K562 (cell line): ENCODE measurements at regions not wholly inside any gene's neighbourhood (a gene's known extent, or its start where the extent isn't known, plus 50 kb on each side); places are given as distances from the start of the nearest gene placed in this dataset.

Experiments
- ATAC-seq: fragments of 200-7000 bp; cut with Tn5 transposase; 3 replicates; pipeline ENCODE4 v1.9.1; 2020; ENCODE audit warnings: moderate library complexity
- BruUV-seq: library from RNA; stranded (reverse); fragments of 400-500 nt; replicated peaks from 2 replicates; lab custom pipeline; 2021; lab: Mats Ljungman, UMichigan
- CTCF ChIA-PET: fragments of 300-600 bp; formaldehyde crosslinking; extraction: SDS; loops from one replicate; lab custom pipeline; 2021; ENCODE audit warnings: low intra/inter-chr PET ratio; lab: Yijun Ruan, JAX
- POLR2A ChIA-PET: fragments of 300-600, 350-650 bp; sonication (Branson Sonifier 250); formaldehyde crosslinking; extraction: SDS; loops from one replicate; lab custom pipeline; 2021; ENCODE audit warnings: antibody characterized with exemption, inconsistent platforms; lab: Yijun Ruan, JAX
- DNase-seq, 4 experiments: peaks; one replicate each; pipeline versions ENCODE4 v3.0.0 to v3.0.0-alpha.2; 2011 to 2018; ENCODE audit warnings: low spot score in 3 of 4, mixed read lengths in 3 of 4; ENCODE audit errors: extremely low read depth in 1 of 4
- FAIRE-seq: peaks from 2 replicates; lab custom pipeline; 2011; peaks lifted over from hg19 to GRCh38; lab: Jason Lieb, UNC
- H2AFZ ChIP-seq: 2 replicates; pipeline ENCODE4 v1.6.0; 2011; ENCODE audit warnings: low read depth, low read length, control low read depth, inconsistent platforms
- H3K27ac ChIP-seq: fragments of 200-600 bp; 3 replicates; pipeline ENCODE4 v1.8.0; 2011; ENCODE audit warnings: low read depth, mild to moderate bottlenecking, control low read depth, inconsistent platforms, low read length, moderate library complexity, mixed read lengths; ENCODE audit errors: extremely low read depth
- H3K27me3 ChIP-seq, 2 experiments: fragments of 300-600 bp in 1 of 2; 2 replicates in 1 of 2; 3 replicates in 1 of 2; pipeline versions ENCODE4 v1.6.0 to v1.8.0; 2011; ENCODE audit warnings: inconsistent platforms in 2 of 2, low read length in 2 of 2, mild to moderate bottlenecking in 1 of 2, mixed read lengths in 1 of 2, moderate library complexity in 1 of 2; ENCODE audit not compliant: control insufficient read depth in 2 of 2, insufficient read depth in 2 of 2
- H3K36me3 ChIP-seq: fragments of 300-600 bp; 3 replicates; pipeline ENCODE4 v1.8.0; 2011; ENCODE audit warnings: mild to moderate bottlenecking, low read length, inconsistent platforms; ENCODE audit not compliant: control insufficient read depth, insufficient read depth
- H3K4me1 ChIP-seq, 2 experiments: fragments of 200-600 bp in 1 of 2; replicated peaks in 1 of 2; 2 replicates in 1 of 2; 3 replicates in 1 of 2; pipeline versions ENCODE4 v1.5.1 to v1.8.0; 2011; ENCODE audit warnings: inconsistent platforms in 2 of 2, low read length in 2 of 2, mild to moderate bottlenecking in 1 of 2, mixed read lengths in 1 of 2, moderate library complexity in 1 of 2; ENCODE audit not compliant: control insufficient read depth in 2 of 2, insufficient read depth in 2 of 2
- H3K4me2 ChIP-seq: 2 replicates; pipeline ENCODE4 v1.6.1; 2011; ENCODE audit warnings: low read length, control low read depth, inconsistent platforms, mixed read lengths; ENCODE audit not compliant: insufficient read depth
- H3K4me3 ChIP-seq: fragments of 200-600 bp; sonication (generic), shearing (Covaris generic); 2 replicates; pipeline ENCODE4 v1.5.1; 2016; ENCODE audit warnings: control low read depth, inconsistent platforms
- H3K79me2 ChIP-seq: fragments of 200-600 bp; 3 replicates; pipeline ENCODE4 v1.8.0; 2011; ENCODE audit warnings: low read length, inconsistent platforms; ENCODE audit not compliant: control insufficient read depth, insufficient read depth
- H3K9ac ChIP-seq, 2 experiments: 2 replicates each; pipeline versions ENCODE4 v1.6.0 to v1.6.1; 2011; ENCODE audit warnings: low read depth in 2 of 2, low read length in 2 of 2, control low read depth in 1 of 2, inconsistent platforms in 1 of 2, mild to moderate bottlenecking in 1 of 2, mixed read lengths in 1 of 2; ENCODE audit not compliant: insufficient read depth in 1 of 2
- H3K9me1 ChIP-seq: one replicate; pipeline ENCODE4 v1.6.0; 2011; ENCODE audit warnings: inconsistent platforms, mild to moderate bottlenecking, low read length, moderate library complexity; ENCODE audit not compliant: control insufficient read depth, insufficient read depth
- H3K9me3 ChIP-seq: replicated peaks from 2 replicates; pipeline ENCODE4 v1.5.1; 2011; ENCODE audit warnings: low read depth, low read length, inconsistent platforms; ENCODE audit not compliant: control insufficient read depth, insufficient read depth
- H4K20me1 ChIP-seq: replicated peaks from 2 replicates; pipeline ENCODE4 v1.6.1; 2011; ENCODE audit warnings: low read length, inconsistent platforms, mixed read lengths; ENCODE audit not compliant: control insufficient read depth, insufficient read depth
- CBFB ChIP-seq: sonication (generic); formaldehyde crosslinking; IDR thresholded peaks from 2 replicates; pipeline ENCODE4 v1.4.0; 2020; ENCODE audit warnings: mild to moderate bottlenecking, missing genetic modification reagents
- ELF1 ChIP-seq: fragments of 200-800 bp; sonication (Bioruptor generic); IDR thresholded peaks from 2 replicates; pipeline ENCODE4 v1.6.1; 2016; ENCODE audit warnings: missing genetic modification characterization, missing compliant biosample characterization
- ETV5 ChIP-seq: sonication (generic); formaldehyde crosslinking; IDR thresholded peaks from 2 replicates; pipeline ENCODE4 v1.4.0; 2020; ENCODE audit warnings: low read depth, mild to moderate bottlenecking, missing genetic modification reagents
- HLTF ChIP-seq: fragments of 450-650 bp; IDR thresholded peaks from 2 replicates; pipeline ENCODE4 v1.6.1; 2016
- KDM4B ChIP-seq, 2 experiments: fragments of 450-650 bp in 1 of 2; sonication (generic) in 1 of 2; IDR thresholded peaks; 2 replicates each; pipeline ENCODE4 v1.6.1; 2016 to 2017; ENCODE audit warnings: borderline replicate concordance in 2 of 2, antibody characterized with exemption in 1 of 2, low read depth in 1 of 2, mild to moderate bottlenecking in 1 of 2
- NBN ChIP-seq: fragments of 450-650 bp; IDR thresholded peaks from 2 replicates; pipeline ENCODE4 v1.6.1; 2016; ENCODE audit warnings: low read depth, mild to moderate bottlenecking
- STAG1 ChIP-seq: sonication (generic); formaldehyde crosslinking; IDR thresholded peaks from 2 replicates; pipeline ENCODE4 v1.5.0; 2020; ENCODE audit warnings: missing genetic modification reagents, borderline replicate concordance
- TBP ChIP-seq: optimal IDR thresholded peaks from 2 replicates; pipeline ENCODE3; 2011; ENCODE audit warnings: low read depth, low read length, improper control_type of control experiment
- THRAP3 ChIP-seq: fragments of 450-650 bp; IDR thresholded peaks from 2 replicates; pipeline ENCODE4 v1.6.1; 2016; ENCODE audit warnings: mild to moderate bottlenecking, inconsistent platforms, borderline replicate concordance
- ZNF133 ChIP-seq: fragments of 250-450 bp; sonication (Bioruptor Pico); IDR thresholded peaks from 2 replicates; pipeline ENCODE4 v1.4.0; 2020; ENCODE audit warnings: mild to moderate bottlenecking
- WGBS: fragments of 100-300 bp; shearing (Covaris generic); methylation state at CpG from one replicate; pipeline ENCODE4 v1.1.6; 2016; ENCODE audit warnings: low coverage, mixed read lengths; ENCODE audit not compliant: insufficient coverage; ENCODE audit errors: missing lambda C conversion rate; 5-methylcytosine and 5-hydroxymethylcytosine counted together
- in situ Hi-C: fragments of 300-500 bp; cut with MboI; formaldehyde crosslinking; loops from 4 replicates; pipeline ENCODE4 v1.15.0; 2018; ENCODE audit warnings: inconsistent platforms, mixed read lengths
- intact Hi-C: fragments of 100-400 bp; cut with micrococcal nuclease; formaldehyde crosslinking; loops from 2 replicates; pipeline ENCODE4 v1.14.2; 2022
- TF ChIP-seq, protein P1 (sequence below): fragments of 250-450 bp; sonication (Bioruptor Pico); IDR thresholded peaks from 2 replicates; pipeline ENCODE4 v1.4.0; 2020; ENCODE audit warnings: mild to moderate bottlenecking, moderate library complexity
- TF ChIP-seq, protein P2 (sequence below): fragments of 450-650 bp; IDR thresholded peaks from 2 replicates; pipeline ENCODE4 v1.6.1; 2017; ENCODE audit warnings: antibody characterized with exemption
- TF ChIP-seq, protein P3 (sequence below): sonication (generic); formaldehyde crosslinking; IDR thresholded peaks from 2 replicates; pipeline ENCODE4 v1.4.0; 2020; ENCODE audit warnings: mild to moderate bottlenecking, missing genetic modification reagents
- TF ChIP-seq, protein P4 (sequence below): sonication (generic); formaldehyde crosslinking; IDR thresholded peaks from 2 replicates; pipeline ENCODE4 v1.8.0; 2022; ENCODE audit warnings: mild to moderate bottlenecking, missing genetic modification reagents

DNA sequence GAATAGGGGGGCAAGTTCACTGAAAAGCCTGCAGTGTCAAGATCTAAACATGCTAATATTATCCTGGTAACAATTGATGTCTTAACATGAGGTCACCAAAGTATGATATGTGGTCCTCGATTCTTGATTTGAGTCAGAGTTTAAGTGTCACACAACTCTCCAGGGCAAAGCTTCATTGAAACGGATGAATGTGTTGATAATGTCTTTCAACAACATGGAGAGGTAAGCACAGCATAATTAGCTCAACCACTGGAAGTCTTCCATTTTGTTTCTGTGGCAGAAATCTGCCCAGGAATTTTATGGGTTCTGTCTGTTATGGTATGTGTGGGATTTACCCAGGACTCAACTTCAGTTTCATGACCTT is 591.5 kb downstream of the ZNF385D start (continued):
- TF ChIP-seq, protein P1, sequence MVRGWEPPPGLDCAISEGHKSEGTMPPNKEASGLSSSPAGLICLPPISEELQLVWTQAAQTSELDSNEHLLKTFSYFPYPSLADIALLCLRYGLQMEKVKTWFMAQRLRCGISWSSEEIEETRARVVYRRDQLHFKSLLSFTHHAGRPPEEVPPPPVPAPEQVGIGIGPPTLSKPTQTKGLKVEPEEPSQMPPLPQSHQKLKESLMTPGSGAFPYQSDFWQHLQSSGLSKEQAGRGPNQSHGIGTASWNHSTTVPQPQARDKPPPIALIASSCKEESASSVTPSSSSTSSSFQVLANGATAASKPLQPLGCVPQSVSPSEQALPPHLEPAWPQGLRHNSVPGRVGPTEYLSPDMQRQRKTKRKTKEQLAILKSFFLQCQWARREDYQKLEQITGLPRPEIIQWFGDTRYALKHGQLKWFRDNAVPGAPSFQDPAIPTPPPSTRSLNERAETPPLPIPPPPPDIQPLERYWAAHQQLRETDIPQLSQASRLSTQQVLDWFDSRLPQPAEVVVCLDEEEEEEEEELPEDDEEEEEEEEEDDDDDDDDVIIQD = no peak
- TF ChIP-seq, protein P2, sequence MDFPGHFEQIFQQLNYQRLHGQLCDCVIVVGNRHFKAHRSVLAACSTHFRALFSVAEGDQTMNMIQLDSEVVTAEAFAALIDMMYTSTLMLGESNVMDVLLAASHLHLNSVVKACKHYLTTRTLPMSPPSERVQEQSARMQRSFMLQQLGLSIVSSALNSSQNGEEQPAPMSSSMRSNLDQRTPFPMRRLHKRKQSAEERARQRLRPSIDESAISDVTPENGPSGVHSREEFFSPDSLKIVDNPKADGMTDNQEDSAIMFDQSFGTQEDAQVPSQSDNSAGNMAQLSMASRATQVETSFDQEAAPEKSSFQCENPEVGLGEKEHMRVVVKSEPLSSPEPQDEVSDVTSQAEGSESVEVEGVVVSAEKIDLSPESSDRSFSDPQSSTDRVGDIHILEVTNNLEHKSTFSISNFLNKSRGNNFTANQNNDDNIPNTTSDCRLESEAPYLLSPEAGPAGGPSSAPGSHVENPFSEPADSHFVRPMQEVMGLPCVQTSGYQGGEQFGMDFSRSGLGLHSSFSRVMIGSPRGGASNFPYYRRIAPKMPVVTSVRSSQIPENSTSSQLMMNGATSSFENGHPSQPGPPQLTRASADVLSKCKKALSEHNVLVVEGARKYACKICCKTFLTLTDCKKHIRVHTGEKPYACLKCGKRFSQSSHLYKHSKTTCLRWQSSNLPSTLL = no peak

DNA sequence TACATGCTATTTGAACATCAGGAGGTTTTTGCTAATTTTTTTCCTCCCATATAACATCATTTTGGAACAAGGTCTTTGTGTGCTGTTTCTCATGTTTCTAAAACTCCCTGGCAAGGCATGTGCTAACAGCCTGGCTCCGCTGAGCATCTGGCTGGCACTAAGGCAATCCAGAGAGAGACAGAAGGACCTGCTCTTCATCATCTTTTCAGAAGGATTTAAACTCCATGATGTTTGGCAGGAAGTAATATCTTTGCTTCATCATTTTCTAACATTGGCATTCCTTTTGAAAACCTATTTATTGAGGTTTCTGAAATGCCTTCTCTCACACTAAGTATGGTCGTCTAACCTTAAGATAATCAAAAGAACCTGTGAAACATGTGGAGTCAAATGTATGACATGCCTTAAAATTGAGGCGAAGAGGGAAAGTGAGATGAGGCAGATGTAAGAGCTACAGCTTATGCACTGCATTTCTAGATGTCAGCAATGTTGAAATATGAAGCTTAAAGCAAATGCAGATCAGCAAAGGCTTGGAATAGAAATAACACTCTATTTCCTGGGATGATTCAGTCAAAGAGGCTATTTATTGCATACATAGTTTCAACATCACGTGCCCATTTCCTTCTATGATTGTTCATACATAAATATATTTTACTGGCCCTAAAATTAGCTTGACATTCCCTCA is 592.0 kb downstream of the ZNF385D start:
- Histone ChIP-seq H3K79me2 (no peaks in the 10 kb centered on the region), H3K9me3 (no peaks in the 10 kb centered on the region), H2AFZ (no peak overlapping the region), H3K27me3 (no peaks in the 10 kb centered on the region), H3K4me2 (no peak overlapping the region), H3K9me1 (no peaks in the 10 kb centered on the region), H4K20me1 (no peaks in the 10 kb centered on the region), H3K4me3 (no peak overlapping the region), H3K9ac (no peak overlapping the region), H3K4me1 (no peaks in the 10 kb centered on the region), H3K27ac (no peak overlapping the region), H3K36me3 (no peaks in the 10 kb centered on the region)
- intact Hi-C loops = no loop called here
- POLR2A ChIA-PET = interaction anchor here (0.6 kb wide), 1 partner anchor 680 kb away, joined by 3 read pairs; no protein-coding TSS in a partner anchor
- WGBS = 2% methylated on average over 4 of the region's 4 CpGs
- no TSS peak for BruUV-seq
- DNase-seq (no peak), ATAC-seq (no peak), FAIRE-seq (no peak)
- CTCF ChIA-PET = no interaction called here
- in situ Hi-C loops = no loop called here
- TF ChIP-seq HLTF = no peak
- no peak for TF ChIP-seq ETV5 (CRISPR knock-in tag)
- TF ChIP-seq, protein P3, sequence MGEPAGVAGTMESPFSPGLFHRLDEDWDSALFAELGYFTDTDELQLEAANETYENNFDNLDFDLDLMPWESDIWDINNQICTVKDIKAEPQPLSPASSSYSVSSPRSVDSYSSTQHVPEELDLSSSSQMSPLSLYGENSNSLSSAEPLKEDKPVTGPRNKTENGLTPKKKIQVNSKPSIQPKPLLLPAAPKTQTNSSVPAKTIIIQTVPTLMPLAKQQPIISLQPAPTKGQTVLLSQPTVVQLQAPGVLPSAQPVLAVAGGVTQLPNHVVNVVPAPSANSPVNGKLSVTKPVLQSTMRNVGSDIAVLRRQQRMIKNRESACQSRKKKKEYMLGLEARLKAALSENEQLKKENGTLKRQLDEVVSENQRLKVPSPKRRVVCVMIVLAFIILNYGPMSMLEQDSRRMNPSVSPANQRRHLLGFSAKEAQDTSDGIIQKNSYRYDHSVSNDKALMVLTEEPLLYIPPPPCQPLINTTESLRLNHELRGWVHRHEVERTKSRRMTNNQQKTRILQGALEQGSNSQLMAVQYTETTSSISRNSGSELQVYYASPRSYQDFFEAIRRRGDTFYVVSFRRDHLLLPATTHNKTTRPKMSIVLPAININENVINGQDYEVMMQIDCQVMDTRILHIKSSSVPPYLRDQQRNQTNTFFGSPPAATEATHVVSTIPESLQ = no peak
- TF ChIP-seq CBFB (CRISPR knock-in tag) = no peak
- TF ChIP-seq STAG1 (CRISPR knock-in tag) = no peak
- no peak for TF ChIP-seq TBP
- TF ChIP-seq ELF1 (tag) = no peak
- TF ChIP-seq, protein P4, sequence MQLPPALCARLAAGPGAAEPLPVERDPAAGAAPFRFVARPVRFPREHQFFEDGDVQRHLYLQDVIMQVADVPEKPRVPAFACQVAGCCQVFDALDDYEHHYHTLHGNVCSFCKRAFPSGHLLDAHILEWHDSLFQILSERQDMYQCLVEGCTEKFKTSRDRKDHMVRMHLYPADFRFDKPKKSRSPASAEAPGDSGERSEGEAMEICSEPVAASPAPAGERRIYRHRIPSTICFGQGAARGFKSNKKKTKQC (CRISPR knock-in tag) = no peak
- no peak for TF ChIP-seq KDM4B (IDR thresholded peaks at IDR 0.05; ENCODE audit: borderline replicate concordance in 2 of 2, low read depth in 1 of 2)
- TF ChIP-seq THRAP3 = no peak
- no peak for TF ChIP-seq NBN
- no peak for TF ChIP-seq ZNF133 (CRISPR knock-in tag)
